Activated CD4-positive, alpha-beta T cell treated with anti-CD3 and anti-CD28 coated beads, Interleukin-2, amount 50 U/mL, for 24 hours (primary cell): ENCODE measurements at regions not wholly inside any gene's neighbourhood (a gene's known extent, or its start where the extent isn't known, plus 50 kb on each side); places are given as distances from the start of the nearest gene placed in this dataset.
"Not testable (repeated sequence)": the region's sequence is repeated elsewhere in the genome, so short reads cannot be mapped to it uniquely, and the experiment has no call there.

Source experiments
- DNase-seq, 2 donors: peaks; one replicate each; pipeline ENCODE4 v3.0.0-alpha.2; 2020; ENCODE audit warnings: low read depth in 1 of 2, low spot score in 1 of 2

DNA sequence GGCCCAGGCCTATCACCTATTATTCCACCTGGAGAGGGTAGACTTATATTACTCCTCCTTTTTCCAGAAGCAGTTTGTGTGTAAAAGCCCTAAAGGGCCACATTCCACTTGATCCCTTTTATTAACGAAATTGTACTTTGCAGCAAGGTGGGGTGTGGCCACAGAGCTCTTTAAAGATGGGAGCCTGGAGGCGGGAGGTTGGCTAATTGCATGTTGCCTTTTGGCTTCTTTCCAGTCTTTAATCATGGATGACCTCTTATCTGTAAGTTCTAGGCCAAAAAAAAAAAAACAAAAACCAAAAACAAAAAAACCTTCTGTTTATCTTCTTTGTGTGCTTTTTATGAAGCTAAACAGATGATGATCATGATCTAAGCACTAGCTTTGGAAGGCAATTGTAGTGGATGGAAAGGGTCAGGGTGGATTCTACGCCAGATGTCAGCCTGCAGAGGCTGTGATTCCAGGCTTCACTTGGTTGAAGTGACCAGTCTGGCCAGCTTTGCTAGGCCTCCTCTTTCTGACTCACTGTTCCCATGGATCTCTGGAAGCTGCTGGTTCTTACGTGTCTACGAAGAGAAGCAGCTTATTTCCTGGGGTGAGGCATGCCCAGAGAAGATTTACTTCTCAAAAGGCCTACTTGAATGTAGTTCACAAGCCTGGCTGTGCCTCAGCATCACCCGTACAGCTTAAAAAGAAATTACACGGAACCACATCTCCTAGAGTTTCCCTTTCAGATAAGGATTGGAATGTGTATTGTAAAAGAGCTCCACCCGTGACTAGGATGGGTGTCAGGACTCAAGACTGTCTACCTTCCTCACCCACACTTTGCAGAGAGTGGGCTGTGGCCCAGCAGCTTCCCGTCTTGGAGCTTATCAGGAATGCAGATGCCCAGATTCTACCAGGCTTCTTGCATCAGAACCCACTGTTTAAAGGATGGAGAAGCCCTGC lies 330.9 kb upstream of the C2CD4B start:
- DNase-seq = no peak

DNA sequence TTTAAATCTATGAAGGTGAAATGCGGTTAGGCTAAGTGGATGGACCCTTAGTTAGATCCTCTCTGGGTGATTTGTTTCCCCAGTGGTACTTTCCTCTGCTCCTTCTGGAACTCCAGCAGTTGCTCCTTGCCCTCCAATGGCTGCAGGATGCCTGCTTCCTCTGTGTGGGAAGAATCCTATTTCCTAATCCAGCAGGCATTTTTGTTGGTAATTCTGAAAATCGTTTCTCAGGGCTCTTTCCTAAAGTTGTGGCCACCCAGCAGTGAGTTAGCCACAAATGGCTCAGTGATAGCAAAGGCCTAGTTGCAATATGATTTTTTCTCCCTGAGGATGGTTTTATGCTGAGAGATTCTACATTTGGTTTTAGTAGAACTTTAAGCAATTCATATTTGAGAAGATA lies 332.3 kb upstream of the C2CD4B start:
- no peak for DNase-seq

DNA sequence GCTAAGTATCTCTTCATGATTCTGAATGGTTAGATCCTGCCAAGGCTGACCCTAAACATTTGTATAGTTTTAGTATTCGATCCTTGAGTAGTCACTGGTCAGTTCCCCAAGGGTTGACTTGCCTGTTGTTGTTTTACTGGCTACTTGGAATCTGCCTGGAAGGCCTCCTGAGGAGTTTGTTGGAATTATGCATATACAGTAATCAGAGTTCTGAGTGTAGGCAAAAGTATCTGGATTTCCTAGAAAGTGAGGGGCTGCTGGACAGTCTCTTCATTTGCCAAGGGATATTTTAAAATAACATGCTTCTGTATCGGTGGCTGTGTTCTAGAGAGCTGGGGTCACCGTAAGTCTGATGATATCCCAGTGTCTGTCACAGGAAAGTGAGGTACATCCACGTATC lies 333.2 kb upstream of the C2CD4B start:
- DNase-seq = no peak

DNA sequence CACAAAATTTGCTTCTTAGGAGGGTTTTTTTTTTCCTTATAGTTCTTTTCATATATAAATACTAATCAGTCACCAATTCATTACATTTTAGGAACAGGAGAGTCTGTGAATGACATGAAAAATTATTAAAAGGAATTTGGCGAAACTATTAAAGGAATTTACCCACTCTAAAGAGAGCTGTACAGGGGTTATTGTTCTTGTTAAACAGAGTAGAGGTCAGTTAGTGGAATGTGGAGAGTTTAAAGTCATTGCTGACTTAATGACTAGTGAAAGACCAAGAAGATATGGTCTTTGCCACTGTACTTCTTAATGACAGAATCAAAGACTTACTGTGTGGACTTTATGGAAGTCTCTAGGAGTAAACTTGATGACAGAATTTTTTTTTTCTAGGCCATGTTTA lies 333.6 kb upstream of the C2CD4B start:
- DNase-seq = no peak

DNA sequence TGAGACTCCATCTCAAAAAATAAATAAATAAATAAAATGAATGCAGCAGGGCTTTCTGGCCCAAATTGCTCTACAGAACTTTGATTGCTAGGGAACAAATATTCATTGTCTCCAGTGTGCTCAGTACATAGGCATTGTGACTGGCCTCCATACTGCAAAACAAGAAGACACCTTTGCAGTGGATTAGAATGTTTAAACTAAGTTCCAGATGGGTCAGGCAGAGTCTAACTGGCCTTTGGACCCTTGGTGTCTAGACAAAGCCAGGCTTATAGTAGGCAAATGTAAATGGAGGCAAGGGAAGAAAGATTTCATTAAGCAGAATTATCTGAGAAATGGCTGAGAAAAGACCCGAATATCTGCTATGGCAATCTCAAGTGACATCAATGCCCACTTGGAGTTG lies 335.2 kb upstream of the C2CD4B start:
- no peak for DNase-seq

DNA sequence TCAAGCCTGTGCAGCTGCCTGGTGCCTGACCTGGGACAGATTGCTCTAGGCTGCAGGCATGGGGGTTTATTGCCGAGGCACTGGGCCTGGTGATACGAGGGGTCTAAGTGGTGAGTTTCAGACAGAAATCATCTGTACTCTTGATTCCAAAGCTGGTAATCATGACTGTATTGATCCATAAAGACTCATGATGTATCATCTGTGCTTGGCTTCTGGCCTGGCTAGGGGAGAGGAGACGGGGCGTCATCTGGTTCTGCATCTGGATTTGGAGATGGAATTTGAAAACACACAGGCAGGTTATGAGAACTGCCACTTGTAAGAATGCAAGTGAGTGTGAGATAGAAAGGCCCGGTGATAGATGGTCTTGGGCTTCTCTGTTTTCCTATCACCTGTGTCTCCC lies 337.4 kb upstream of the C2CD4B start:
- no peak for DNase-seq

DNA sequence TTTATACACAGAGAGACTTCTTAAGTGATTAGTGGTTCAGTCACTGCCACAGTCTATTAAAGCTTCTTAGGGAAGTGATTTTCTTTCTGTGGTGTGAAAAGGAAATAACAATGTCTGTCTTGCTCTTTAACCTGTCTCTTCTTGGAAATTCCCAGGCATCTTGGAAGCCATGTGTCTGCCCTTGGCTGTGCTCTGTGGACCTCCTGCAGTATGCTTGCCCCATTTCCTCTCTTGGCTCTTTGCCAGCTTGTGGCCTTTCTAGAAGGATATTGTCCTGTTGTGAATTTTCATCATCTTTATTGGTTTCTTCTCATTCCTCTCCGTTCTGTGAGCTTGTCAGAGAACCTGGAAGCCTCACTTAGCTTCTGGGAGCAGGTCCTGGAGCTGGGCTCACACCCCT lies 338.4 kb upstream of the C2CD4B start:
- no peak for DNase-seq

DNA sequence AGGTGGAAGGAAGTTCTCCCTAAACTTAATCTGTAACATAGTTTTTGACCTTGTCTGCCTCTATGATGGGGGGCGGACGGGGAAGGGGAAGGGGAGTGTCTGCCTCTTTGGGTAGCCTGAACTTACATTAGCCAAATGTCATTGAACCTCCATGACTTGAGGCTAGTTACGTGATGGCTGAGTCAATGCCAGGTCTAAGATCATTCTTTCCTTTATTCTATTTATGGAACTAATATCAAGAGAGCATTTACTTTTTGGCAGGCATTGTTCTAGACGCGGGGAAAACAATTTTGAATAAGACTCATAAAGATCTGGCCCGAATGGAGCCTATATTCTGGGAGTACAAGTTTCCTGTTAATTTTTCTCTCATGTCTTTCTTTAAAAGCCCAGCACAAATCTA lies 340.7 kb upstream of the C2CD4B start:
- DNase-seq = no peak

DNA sequence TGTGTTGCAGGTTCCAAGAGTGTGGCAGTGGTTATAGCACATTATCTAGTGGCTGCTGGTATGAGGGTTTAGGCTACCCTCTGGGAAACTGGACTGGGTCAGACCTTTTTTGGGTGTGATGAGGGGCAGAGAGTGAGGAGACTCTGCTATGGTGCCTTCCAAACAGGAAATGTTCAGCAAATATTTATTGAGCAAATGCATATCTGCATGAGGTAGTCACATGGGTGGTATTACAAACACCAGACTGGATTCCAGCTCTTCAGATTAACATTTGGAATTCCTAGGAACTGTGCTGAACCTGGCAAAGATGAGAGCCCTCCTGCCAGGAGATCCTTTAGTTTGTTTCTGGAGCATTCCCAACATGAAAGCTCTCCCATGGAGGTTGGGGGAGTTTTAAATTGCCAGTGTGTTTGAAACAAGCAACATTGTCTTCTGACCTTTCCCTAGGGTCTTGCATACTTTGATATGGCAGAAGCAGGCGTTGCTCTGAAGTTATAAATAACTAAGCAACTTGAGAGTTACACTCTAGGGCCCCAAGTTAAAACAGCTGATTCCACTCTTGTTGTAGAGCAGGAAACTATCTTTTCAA lies 341.2 kb upstream of the C2CD4B start:
- DNase-seq = no peak

DNA sequence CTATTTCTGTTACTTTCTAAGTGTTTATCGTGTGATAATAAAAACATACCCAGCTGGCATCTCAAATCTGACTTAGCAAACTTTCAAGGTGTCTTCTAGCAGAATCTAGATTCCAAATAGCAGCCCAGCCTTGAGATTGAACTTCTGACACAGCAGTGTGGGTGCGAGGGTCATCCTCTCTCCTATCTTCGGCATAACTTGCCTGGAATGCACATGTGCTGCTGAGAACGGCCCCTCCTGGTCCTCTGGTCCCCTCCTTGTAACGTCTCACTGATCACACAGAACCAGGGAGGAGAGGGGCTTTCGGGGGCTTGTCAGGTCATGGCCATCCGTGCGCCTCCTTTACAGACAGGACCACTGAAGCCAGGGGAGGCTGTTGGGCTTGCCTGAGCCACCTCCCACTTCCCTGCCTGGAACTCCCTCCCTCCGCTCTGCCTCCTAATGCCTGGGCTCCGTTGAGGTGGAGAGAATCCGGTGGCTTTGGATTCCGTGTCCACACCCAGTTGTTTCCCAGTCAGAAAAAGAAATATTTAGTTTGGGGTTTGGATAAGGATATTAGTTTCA lies 344.4 kb upstream of the C2CD4B start:
- DNase-seq = no peak

DNA sequence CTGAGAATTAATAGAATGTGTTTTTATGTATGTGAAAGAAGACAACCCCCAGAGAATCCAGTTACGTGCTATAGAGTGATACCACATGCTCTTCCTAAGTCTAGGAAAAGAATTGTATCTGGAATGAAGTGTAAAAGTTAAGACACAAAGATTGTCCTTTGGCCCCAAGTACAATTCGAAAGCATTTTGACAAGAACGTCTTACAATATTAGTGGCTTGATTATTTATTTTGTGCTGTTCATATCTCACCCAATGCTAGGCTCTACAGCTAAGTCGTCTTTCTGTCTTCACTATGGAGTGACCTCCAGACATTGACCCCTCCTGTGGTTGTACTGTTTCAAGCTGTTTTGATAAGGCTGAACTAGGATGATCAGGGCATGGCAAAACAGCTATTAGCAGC lies 345.7 kb upstream of the C2CD4B start:
- DNase-seq = no peak

DNA sequence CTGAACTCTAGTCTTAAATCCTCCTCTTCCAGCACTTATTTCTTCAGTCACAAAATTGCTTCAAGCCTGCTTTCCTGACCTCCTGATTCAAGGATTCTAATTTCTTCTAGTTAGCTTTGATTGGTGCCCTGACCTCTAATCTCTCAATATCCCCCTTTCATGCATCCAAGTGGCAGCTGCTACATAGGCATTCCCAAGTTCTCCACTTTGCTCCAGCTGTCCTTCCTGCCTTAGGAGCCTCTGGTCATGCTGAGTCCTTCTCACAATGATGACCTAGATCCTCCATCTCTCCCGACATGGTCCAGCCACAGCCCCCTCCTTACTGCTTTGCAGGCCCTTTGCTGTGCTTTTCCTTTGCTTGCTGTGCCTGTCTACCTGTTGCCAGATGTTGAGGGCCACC lies 347.8 kb upstream of the C2CD4B start:
- DNase-seq = no peak

DNA sequence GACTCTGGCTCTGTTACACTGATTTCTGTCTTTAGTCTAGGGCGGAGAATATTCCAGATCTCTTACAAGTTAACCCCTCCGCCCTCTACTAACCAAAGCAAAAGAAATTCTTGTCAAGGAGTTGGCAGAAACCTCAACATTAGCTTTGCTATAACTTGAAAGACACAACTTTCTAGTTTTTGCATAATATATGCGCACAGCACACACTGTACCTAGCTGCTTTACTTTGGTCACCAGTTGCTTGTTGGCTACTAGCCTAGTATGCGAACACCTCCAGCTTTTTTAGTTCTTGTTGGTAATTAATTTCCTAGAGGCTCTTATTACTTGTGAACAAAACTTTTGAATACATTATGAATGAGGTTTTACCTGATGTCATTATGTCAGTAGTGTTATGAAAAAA lies 348.8 kb upstream of the C2CD4B start:
- DNase-seq = no peak

DNA sequence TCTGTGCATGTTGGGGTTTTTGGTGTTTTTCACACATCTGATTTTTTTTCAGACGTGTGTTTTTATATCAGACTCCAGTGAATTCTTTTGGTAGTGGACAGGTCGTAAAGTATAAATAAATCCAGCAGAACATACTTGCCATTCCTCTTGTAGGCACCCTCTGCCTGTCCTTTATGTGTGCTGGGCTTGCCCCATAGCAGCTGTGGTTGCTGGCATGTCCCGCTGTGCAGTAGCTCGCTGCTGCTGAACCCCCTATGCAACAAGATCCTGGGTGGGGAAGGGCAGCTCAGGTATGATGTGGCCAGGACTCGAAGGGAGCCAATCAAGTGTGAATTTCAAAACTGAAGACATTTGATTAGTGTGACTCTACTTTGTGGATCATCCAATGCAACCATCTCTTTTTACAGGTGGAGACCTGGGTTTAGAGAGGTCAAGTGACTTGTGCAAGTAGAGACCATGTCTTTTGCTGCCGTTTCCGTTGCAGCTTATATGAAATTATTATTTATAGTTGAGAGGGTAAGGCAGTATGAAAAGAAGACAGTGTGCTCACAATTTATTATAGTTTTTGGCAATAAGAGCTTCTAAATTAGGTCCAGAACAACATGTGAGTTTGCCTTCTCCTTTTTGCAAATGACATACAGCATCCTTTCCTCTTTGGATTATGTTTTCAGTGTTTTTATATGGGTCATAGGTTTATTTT lies 350.8 kb upstream of the C2CD4B start:
- DNase-seq = no peak

DNA sequence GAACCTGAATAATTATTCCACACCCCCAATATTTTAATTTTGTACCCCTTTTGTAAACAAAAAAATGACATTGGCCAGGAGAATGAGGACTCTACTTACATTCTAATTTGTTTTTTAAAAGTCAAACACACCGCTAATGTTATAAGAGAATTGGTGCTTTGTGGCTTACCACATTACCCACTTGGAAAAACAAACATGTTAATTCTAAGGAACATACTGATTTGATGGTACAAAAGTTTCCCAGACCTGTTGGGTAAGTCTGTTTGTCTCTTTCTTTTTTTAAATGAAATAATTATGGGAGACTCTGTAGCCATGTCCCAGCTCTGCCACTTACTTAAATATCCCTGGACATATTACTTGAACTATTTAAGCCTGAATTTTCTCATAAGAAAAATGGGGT lies 352.5 kb upstream of the C2CD4B start:
- no peak for DNase-seq

DNA sequence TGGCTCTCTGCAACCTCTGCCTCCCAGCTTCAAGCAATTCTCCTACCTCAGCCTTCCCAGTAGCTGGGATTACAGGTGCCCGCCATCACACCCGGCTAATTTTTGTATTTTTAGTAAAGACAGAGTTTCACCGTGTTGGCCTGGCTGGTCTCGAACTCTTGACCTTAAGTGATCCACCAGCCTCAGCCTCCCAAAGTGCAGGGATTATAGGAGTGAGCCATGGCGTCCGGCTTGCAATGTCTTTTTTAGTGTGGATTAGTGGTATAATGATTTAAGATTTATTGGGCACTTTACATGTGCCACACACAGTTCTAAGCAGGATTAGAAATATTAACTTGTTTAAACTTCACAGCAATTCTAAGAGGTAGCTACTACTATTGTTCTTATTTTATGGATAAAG lies 353.6 kb upstream of the C2CD4B start:
- DNase-seq = not testable (repeated sequence)

DNA sequence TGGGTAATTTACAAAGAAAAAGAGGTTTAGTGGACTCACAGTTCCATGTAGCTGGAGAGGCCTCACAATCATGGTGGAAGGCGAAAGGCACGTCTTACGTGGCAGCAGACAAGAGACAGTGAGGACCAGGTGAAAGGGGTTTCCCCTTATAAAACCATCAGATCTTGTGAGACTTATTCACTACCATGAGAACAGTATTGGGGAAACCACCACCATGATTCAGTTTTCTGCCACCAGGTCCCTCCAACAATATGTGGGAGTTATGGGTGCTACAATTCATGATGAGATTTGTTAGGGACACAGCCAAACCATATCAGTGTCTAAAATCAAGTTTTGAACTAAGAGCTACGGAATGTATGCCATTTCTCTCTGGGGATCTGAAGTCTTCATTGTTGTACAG lies 354.8 kb upstream of the C2CD4B start:
- no peak for DNase-seq

DNA sequence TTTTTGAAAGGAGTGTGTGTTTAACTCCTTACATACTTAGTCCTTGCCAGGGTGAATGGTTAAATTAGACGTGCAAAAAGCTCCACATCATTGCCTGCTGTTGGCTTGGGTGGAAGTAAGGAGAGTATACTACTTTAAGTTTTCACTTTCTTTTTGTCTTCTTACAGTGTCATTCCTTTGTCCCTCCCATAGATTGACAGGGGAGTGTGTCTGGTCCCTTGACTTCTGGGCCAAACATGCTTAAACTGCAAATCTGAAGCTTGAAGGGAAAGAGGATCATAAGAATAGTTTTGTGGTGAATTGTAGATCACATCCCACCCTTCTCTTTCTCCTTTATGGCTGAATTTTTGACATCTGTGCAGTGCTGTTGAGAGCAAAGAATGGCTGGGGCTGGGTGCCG lies 355.8 kb upstream of the C2CD4B start:
- no peak for DNase-seq

DNA sequence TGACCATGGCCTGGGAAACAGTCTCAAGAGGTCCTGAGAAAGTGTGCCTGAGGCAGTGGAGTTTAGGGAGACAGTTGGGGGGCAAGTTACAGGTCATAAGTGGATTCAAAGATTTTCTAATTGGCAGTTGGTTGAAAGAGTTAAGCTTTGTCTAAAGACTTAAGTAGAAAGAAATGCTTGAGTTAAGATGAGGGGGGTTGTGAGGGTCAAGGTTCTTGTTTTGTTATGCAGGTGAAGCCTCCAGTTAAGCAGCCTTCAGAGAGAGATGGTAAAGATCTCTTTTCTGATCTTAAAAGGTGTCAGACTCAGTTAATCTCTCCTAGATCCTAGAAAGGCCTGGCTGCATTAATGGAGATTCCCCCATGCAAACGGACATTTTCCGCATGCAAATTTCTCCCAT lies 356.3 kb upstream of the C2CD4B start:
- no peak for DNase-seq

DNA sequence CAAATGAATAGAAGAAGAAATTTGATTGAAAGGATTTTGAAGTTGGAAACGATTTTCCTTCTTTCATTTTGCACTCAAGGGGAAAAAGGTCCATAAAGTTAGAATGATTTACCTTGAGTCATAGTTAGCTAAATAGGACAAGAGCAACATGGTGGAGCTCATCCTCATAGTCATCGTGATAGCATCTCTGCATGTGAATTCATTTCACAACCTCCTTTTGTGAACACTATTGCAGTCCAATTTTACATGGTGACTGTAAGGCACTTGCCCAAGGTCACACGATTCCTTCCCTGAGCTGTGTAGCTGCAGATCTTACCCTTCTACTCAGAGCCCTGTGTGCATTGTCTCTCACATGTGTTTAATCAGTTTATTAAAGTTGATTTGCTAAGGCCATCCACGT lies 359.8 kb upstream of the C2CD4B start:
- no peak for DNase-seq

DNA sequence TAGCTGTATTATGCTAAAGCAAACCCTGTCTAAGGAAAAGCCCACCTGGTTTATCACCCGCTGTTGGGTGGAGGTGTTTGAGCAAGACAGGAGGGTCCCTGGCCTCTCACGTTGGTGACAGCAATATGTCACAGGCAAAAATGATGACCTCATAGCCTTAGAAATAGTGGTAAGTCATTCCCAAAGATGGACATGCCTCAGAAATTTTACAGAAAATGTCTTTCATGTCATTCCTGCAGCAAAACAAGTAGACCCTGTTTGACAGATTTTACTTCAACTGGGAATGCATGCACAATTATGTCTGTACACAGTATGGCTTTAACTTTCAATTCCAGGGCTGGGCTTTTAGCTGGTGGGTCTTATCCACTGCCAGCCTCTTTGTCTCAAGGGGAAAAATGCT lies 362.3 kb upstream of the C2CD4B start:
- DNase-seq = no peak

DNA sequence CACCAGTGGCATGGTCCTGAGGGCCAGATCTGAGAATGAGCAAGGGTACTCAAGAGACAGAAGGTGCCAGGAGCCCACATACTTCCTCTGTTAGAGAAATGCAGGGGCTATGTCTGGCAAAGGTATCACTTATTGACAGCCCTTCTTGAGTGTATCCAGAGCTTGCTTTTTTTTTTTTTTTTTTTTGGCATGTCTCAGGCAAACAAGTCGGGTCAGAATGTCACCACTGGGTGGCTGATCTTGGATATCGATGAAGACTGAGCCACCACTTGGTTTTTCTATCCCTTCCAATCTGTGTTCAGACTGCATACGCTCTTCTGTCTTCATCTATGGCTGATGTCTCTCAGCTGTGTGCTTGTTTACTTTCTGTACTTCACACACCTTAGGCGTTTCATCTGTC lies 363.4 kb upstream of the C2CD4B start:
- DNase-seq = no peak
